IMR-90 (cell line): ENCODE measurements at regions not wholly inside any gene's neighbourhood (a gene's known extent, or its start where the extent isn't known, plus 50 kb on each side); places are given as distances from the start of the nearest gene placed in this dataset.

ENCODE experiments used
- ATAC-seq: fragments of 200-7000 bp; cut with Tn5 transposase; 2 replicates; pipeline ENCODE4 v1.9.1; 2020; ENCODE audit warnings: low read depth, mild to moderate bottlenecking, moderate library complexity
- BruUV-seq: library from RNA; stranded (reverse); fragments of 400-500 nt; replicated peaks from 2 replicates; lab custom pipeline; 2021; lab: Mats Ljungman, UMichigan
- CTCF ChIA-PET: fragments of 300-600 bp; formaldehyde crosslinking; extraction: SDS; loops from one replicate; lab custom pipeline; 2021; ENCODE audit warnings: antibody characterized with exemption; lab: Yijun Ruan, JAX
- POLR2A ChIA-PET: fragments of 300-600 bp; sonication (Branson Sonifier 250); formaldehyde crosslinking; loops from one replicate; lab custom pipeline; 2022; ENCODE audit warnings: antibody characterized with exemption; ENCODE audit not compliant: unreplicated experiment; lab: Charles Lee
- DNase-seq: peaks from one replicate; pipeline ENCODE4 v3.0.0; 2013
- H2AFZ ChIP-seq: replicated peaks from 2 replicates; pipeline ENCODE3; 2013; ENCODE audit warnings: low read length, mild to moderate bottlenecking; ENCODE audit not compliant: poor library complexity
- H2AK5ac ChIP-seq: 2 replicates; pipeline ENCODE4 v1.6.1; 2013; ENCODE audit warnings: low read depth, low read length, inconsistent platforms
- H2AK9ac ChIP-seq: replicated peaks from 2 replicates; pipeline ENCODE3; 2013; ENCODE audit warnings: mild to moderate bottlenecking, low read depth, low read length, moderate library complexity; ENCODE audit not compliant: poor library complexity
- H2BK120ac ChIP-seq: 2 replicates; pipeline ENCODE4 v1.6.1; 2013; ENCODE audit warnings: low read depth, low read length, inconsistent platforms
- H2BK15ac ChIP-seq: 3 replicates; pipeline ENCODE4 v1.6.1; 2013; ENCODE audit warnings: low read depth, low read length, inconsistent platforms
- H2BK20ac ChIP-seq: 2 replicates; pipeline ENCODE4 v1.6.1; 2013; ENCODE audit warnings: low read depth, mild to moderate bottlenecking, inconsistent platforms, low read length, moderate library complexity
- H2BK5ac ChIP-seq: 2 replicates; pipeline ENCODE4 v1.6.1; 2013; ENCODE audit warnings: mild to moderate bottlenecking, low read depth, low read length, inconsistent platforms; ENCODE audit not compliant: poor library complexity, severe bottlenecking
- H3K14ac ChIP-seq: replicated peaks from 2 replicates; pipeline ENCODE4 v1.6.1; 2013; ENCODE audit warnings: low read depth, low read length, inconsistent platforms
- H3K18ac ChIP-seq: 2 replicates; pipeline ENCODE4 v1.6.1; 2013; ENCODE audit warnings: low read depth, low read length, control low read depth
- H3K23ac ChIP-seq: 2 replicates; pipeline ENCODE4 v1.6.1; 2013; ENCODE audit warnings: low read depth, low read length, inconsistent platforms
- H3K27ac ChIP-seq: 2 replicates; pipeline ENCODE4 v1.5.1; 2013; ENCODE audit warnings: mild to moderate bottlenecking, control low read depth, low read length; ENCODE audit not compliant: insufficient read depth
- H3K27me3 ChIP-seq: 2 replicates; pipeline ENCODE4 v1.6.1; 2013; ENCODE audit warnings: low read length; ENCODE audit not compliant: control insufficient read depth, insufficient read depth
- H3K36me3 ChIP-seq: 2 replicates; pipeline ENCODE4 v1.6.1; 2013; ENCODE audit warnings: low read length, mixed read lengths; ENCODE audit not compliant: control insufficient read depth, insufficient read depth
- H3K4ac ChIP-seq: 2 replicates; pipeline ENCODE4 v1.6.1; 2013; ENCODE audit warnings: low read depth, low read length, inconsistent platforms
- H3K4me1 ChIP-seq: 2 replicates; pipeline ENCODE4 v1.6.1; 2013; ENCODE audit warnings: low read length, mixed read lengths; ENCODE audit not compliant: control insufficient read depth, insufficient read depth
- H3K4me2 ChIP-seq: 2 replicates; pipeline ENCODE4 v1.6.1; 2013; ENCODE audit warnings: low read depth, mild to moderate bottlenecking, control low read depth, low read length, moderate library complexity
- H3K4me3 ChIP-seq: 2 replicates; pipeline ENCODE4 v1.5.1; 2013; ENCODE audit warnings: low read depth, mild to moderate bottlenecking, control low read depth, low read length, moderate library complexity; ENCODE audit not compliant: insufficient read depth
- H3K56ac ChIP-seq: 2 replicates; pipeline ENCODE4 v1.6.1; 2013; ENCODE audit warnings: low read length, inconsistent platforms; ENCODE audit not compliant: insufficient read depth; ENCODE audit errors: extremely low read depth
- H3K79me1 ChIP-seq, 2 experiments: 2 replicates each; pipeline ENCODE4 v1.6.1; 2013; ENCODE audit warnings: low read length in 2 of 2, inconsistent platforms in 1 of 2, low read depth in 1 of 2
- H3K9ac ChIP-seq: 2 replicates; pipeline ENCODE4 v1.6.1; 2013; ENCODE audit warnings: low read depth, low read length, control low read depth
- H3K9me1 ChIP-seq: 2 replicates; pipeline ENCODE4 v1.6.1; 2013; ENCODE audit warnings: low read length, inconsistent platforms; ENCODE audit not compliant: insufficient read depth
- H3K9me3 ChIP-seq: 2 replicates; pipeline ENCODE4 v1.6.1; 2013; ENCODE audit warnings: low read length; ENCODE audit not compliant: control insufficient read depth, insufficient read depth
- H4K20me1 ChIP-seq: 2 replicates; pipeline ENCODE4 v1.6.1; 2013; ENCODE audit warnings: low read length, inconsistent platforms; ENCODE audit not compliant: insufficient read depth
- H4K5ac ChIP-seq: 2 replicates; pipeline ENCODE4 v1.6.1; 2013; ENCODE audit warnings: mild to moderate bottlenecking, low read depth, low read length, control low read depth
- H4K8ac ChIP-seq, 2 experiments: 2 replicates each; pipeline ENCODE4 v1.6.1; 2013; ENCODE audit warnings: low read depth in 2 of 2, low read length in 2 of 2, control low read depth in 1 of 2, inconsistent platforms in 1 of 2
- H4K91ac ChIP-seq: 2 replicates; pipeline ENCODE4 v1.6.1; 2013; ENCODE audit warnings: low read depth, low read length, inconsistent platforms; ENCODE audit not compliant: insufficient read depth
- MAFK ChIP-seq: IDR thresholded peaks from 2 replicates; pipeline ENCODE4 v1.6.1; 2012; ENCODE audit warnings: low read depth, low read length, improper control_type of control experiment
- MAZ ChIP-seq: IDR thresholded peaks from 2 replicates; pipeline ENCODE4 v1.6.1; 2012; ENCODE audit warnings: low read depth, mild to moderate bottlenecking, low read length, improper control_type of control experiment, moderate library complexity, borderline replicate concordance
- dilution Hi-C: fragments of 300-500 bp; cut with HindIII; formaldehyde crosslinking; loops from one replicate; pipeline ENCODE4 v1.14.3; 2018; ENCODE audit warnings: low sequenced_read_pairs; ENCODE audit not compliant: unreplicated experiment
- in situ Hi-C: fragments of 300-500 bp; cut with MboI; formaldehyde crosslinking; loops from 3 replicates; pipeline ENCODE4 v1.14.3; 2019; ENCODE audit warnings: low sequenced_read_pairs, inconsistent platforms, mixed read lengths
- intact Hi-C: fragments of 100-400 bp; cut with micrococcal nuclease; formaldehyde crosslinking; loops from 2 replicates; pipeline ENCODE4 v1.10.0; 2022

GRCh38 chr5:30209755-30210154 is 983.7 kb upstream of the CDH6 start:
- POLR2A ChIA-PET = no interaction called here
- no TSS peak for BruUV-seq

More at GRCh38 chr5:30209755-30210154, 983.7 kb upstream of the CDH6 start:
- Histone ChIP-seq H4K20me1 (no peaks in the 10 kb centered on the region), H3K4me1 (no peaks in the 10 kb centered on the region), H3K79me1 (no peaks in the 10 kb centered on the region), H3K56ac (no peak overlapping the region), H2BK20ac (no peak overlapping the region), H3K4ac (no peak overlapping the region), H2BK120ac (no peak overlapping the region), H2AK5ac (no peak overlapping the region), H3K27ac (no peak overlapping the region), H3K9me3 (peaks cover 8% of the 10 kb centered on the region), H3K23ac (no peak overlapping the region), H3K9me1 (no peaks in the 10 kb centered on the region), H4K91ac (no peak overlapping the region), H2BK5ac (no peak overlapping the region), H2AFZ (no peak overlapping the region), H3K14ac (no peak overlapping the region), H2BK15ac (no peak overlapping the region), H3K4me2 (no peak overlapping the region), H2AK9ac (no peak overlapping the region), H3K4me3 (no peak overlapping the region), H3K36me3 (no peaks in the 10 kb centered on the region), H4K5ac (no peak overlapping the region), H4K8ac (no peak overlapping the region), H3K9ac (no peak overlapping the region), H3K18ac (no peak overlapping the region), H3K27me3 (no peaks in the 10 kb centered on the region)
- TF ChIP-seq MAZ = no peak
- peak; percentile 37 for TF ChIP-seq MAFK
- intact Hi-C loops = no loop called here
- CTCF ChIA-PET = no interaction called here
- DNase-seq = no peak
- in situ Hi-C loops = no loop called here
- dilution Hi-C loops = no loop called here
- no peak for ATAC-seq
